GM18519 (cell line): ENCODE measurements at regions not wholly inside any gene's neighbourhood (a gene's known extent, or its start where the extent isn't known, plus 50 kb on each side); places are given as distances from the start of the nearest gene placed in this dataset.
A peak's percentile ranks its signal among the peaks of the same experiment; 100 is the strongest.

Source experiments
- ATAC-seq: cut with Tn5 transposase; IDR thresholded peaks from one replicate; pipeline ENCODE4 v1.9.1; 2021; ENCODE audit warnings: mild to moderate bottlenecking, moderate library complexity; ENCODE audit not compliant: unreplicated experiment, low FRiP score

GRCh38 chr15:39130556-39131379, 450.1 kb upstream of the THBS1 start:
- no peak for ATAC-seq

GRCh38 chr15:39131609-39132008, 449.3 kb upstream of the THBS1 start:
- no peak for ATAC-seq

DNA sequence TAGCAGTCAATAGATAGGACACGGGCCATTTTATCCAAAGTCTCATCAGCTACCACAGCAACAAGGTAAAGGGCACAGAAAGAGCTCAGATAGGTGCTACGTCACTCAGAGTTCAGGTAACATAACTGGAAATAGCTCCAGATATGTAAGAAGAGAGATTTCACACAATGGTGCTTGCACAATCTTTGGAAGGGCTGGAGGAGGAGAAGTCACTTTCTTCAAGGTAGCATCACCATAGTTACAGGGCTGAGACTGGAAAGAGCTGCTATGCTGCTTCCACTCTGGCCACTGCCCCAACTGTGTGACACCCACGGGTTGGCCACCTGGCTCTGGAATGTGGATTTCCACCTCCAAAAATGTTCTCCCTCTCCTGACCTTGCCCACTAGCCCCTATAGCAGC, 448.8 kb upstream of the THBS1 start:
- ATAC-seq: no peak

GRCh38 chr15:39132954-39133600, 447.8 kb upstream of the THBS1 start:
- no peak for ATAC-seq

DNA sequence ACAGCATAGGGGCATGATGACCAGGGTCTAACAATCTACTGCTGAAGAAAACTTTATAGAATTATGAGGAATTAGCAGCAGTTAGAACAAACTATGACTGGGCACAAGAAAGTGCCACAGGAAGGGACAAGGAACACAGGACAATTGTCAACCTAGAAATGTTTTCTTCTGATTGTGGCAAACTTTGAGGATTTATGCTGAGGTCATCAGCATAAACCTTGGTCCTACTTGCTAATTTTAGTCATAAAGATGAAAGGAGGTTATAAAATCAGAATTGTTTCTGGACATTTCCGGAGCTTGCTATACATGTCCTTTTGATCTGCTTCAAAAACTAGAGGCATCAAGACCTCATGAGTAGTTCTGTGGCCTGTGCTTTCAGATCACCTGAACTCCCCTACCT, 446.6 kb upstream of the THBS1 start:
- no peak for ATAC-seq

DNA sequence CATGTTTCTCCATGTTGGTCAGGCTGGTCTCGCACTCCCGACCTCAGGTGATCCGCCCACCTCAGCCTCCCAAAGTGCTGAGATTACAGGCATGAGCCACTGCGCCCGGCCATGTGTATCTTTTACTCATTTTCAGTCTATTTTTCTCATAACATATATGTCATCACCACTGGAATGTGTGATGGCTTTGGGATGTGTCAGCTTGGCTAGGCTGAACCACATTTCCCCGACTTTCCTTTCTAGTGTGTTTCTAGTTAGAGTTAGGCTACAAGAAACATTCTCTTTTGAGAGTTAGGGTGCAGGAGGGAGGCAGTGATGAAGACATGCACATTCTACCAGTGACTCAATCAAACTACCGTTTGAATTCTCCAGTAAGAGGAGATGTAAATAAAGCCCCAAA, 444.9 kb upstream of the THBS1 start:
- no peak for ATAC-seq

DNA sequence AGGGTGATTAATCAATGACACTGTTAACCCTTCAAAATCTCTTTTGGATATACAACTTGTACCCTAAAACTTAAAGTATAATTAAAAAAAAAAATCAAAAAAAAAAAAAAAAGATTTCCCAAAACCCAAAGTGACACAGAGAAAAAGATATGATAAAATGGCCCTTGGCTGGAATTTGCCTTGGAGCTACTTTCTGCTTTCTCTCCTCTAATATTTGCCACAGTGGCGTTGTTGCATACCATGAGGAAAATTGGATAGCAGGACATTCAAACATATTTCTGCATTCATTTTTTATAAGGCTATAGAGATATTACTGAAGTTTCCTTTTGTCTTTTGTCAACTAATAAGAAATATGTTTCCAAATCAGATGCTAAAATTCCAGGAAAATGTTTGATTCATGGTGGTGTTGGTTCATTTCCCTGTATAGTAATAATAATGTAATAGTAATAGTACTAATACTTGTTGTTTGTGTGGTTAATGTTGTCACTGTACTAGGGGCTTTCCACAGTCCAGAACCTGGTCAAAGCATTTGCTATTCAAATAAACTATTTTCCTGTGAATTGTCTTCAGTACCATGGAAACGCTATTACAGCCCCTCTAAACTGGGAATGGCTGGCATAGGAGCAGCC, 441.3 kb upstream of the THBS1 start:
- ATAC-seq: peak; percentile 32

DNA sequence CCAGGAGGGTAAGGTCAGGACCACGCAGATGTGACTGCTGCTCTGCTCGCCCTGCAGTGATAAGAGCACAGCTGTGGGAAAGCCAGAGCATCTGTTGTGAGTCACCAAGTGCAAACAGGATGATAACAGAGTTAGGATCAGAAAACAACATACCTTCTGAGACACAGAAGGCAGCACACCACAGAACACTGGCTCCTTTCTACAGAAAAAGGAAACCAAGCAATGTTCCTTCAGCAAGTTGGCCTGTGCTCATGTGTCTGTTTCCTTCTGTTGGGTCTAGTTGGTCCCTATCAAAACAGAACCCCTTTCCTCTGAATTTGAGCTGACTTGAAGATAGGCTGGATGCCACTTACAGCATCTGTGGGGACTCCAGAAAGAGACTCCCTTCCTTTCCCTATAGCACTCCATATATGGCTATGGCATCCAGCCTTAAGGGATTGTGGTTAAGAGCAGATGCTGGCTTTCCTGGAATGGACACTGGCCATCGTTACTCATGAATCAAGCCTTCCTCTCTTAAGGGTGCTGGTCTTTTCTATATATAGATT, 440.7 kb upstream of the THBS1 start:
- ATAC-seq: peak; percentile 45

GRCh38 chr15:39142500-39142899, 438.4 kb upstream of the THBS1 start:
- no peak for ATAC-seq

DNA sequence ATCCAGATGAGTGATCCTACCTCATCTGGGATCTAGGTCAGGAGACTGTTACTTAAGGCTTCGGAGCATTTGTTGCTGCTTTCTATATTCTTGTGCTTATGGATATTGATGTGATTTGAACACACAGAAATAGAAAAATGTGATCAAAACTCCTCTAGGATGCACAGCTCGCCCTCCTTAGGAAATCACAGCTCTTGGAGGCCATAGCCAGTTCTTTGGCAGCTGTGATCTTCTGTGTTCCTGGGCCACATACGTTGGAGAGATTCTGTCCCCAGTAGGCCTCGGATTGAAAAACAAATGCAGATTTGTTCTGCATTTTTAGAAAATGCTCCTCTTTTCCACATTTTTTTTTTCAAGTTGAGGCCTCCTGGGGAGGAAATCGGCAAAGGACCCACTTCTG, 437.4 kb upstream of the THBS1 start:
- ATAC-seq: no peak

GRCh38 chr15:39144051-39144450, 436.8 kb upstream of the THBS1 start:
- ATAC-seq: no peak

DNA sequence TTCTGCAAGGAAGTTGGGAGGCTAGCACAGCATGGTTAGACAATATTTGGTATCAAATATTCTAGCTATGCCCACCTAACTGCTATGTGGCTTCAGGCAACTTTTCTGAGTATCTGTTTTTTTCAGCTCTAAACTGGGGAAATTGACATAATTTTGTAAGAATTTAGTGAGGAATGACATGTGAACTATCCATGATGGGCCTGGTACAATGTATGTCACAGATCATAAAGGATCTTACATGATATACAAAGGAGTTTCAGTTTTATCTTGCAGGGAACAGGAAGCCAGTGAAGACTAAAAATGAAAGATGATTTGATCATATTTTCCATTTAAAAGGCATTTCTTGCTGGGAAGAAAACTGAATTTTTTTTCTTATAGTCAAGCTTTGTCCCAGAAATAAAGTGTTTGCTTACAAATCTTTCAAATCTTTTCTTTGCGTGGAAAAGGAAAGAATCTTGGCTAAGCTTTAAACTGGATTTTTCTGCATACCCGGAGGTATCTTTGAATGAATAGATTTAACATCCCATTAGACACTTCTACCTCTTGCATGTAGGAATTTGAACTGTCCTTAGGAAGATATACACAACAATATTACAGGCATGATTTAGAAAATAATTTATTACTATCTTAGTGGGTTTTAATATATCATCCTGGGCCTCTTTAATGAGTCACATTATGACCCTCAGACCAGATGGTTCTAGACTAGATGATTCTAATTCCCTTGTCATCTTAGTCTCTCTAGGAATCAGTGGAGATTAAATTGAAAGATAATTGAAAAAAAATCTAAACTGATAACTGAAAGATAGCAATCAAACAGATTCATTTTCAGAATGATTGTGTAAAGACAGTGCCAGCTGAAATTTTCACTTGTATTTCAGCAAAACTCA, 436.0 kb upstream of the THBS1 start:
- no peak for ATAC-seq

DNA sequence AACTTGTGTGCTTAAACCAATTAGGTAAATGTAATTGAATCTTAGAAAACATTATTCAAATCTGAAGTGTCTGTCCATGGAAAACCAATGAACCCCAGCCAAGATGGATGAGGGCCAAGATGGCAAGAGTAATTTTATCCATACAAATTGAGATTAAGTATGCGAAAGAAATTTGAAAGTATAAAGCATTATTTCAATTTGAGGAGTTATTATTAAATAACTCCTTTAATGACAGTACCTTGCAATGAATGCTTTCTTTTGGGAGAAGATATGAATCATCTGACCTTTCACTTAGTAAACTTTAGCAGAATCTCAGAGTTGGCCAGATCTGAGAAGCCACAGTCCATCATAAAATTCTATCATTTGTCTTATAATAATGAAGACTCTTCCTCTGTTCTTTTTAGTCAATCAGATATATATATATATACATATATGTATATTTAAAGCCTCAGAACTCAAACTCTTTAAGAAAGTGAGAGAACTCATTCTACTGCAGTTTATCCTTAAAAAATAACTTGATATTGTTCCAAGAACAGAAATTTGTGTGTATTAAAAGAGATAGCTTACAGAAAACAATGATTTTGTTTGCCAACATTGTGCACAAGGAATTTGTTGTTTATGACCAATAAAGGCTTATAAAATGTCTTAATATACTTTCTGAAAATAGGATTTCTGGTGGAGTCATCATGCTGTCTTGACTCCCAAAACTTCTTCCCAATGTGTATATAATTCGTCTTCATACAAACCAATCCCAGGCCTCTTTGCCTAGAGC, 434.8 kb upstream of the THBS1 start:
- ATAC-seq: no peak

- no peak for ATAC-seq
These were observed 431.2 kb upstream of the THBS1 start for GRCh38 chr15:39149636-39150150.

DNA sequence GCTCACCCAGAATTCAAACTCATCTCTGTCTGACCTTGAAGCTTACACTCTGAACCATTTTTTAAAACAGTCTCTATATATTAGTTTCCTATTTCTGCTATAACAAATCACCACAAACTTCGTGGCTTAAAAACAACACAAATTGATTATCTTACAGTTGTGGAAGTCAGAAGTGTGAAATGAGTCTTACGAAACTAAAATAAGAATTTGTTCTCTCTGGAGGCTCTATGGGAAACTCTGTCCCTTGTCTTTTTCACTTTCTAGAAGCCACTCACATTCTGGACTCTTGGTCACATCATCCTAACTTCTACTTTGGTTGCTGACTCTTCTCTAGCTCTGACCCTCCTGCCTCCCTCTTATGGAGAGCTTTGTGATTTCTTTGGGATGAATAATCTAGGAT, 429.3 kb upstream of the THBS1 start:
- no peak for ATAC-seq

DNA sequence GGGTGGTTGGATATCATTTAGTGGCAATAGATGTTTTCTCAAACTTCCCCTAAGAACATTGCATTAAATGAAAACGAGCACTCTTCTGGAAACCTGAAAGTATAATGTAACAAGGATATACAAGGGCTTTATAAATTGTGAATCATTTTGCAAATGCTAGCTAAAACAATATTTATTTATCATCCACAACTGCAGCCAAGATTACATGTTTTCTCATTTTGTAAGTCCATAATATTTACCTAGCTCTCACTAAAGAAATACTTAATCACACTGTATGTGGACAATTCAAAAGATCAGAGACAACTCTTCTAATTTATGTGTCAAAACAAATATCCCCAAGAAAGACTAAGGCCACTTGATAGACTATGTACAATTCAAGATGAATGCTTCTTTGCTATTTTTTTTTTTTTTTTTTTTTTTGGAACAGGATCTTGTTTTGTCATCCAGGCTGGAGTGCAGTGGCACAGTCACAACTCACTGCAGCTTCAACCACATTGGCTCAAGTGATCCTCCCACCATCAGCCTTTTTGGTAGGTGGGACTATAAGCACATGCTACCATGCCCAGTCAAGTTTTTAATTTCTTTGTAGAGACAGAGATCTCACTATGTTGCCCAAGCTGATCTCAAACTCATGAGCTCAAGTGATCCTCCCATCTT, 427.7 kb upstream of the THBS1 start:
- ATAC-seq: no peak

GRCh38 chr15:39153716-39154115, 427.2 kb upstream of the THBS1 start:
- no peak for ATAC-seq

GRCh38 chr15:39154227-39154638, 426.6 kb upstream of the THBS1 start:
- no peak for ATAC-seq

- ATAC-seq: no peak
These were observed 426.1 kb upstream of the THBS1 start for GRCh38 chr15:39154776-39155175.
